Ramos (cell line): ENCODE measurements at regions not wholly inside any gene's neighbourhood (a gene's known extent, or its start where the extent isn't known, plus 50 kb on each side); places are given as distances from the start of the nearest gene placed in this dataset.

Experiments
- in situ Hi-C: fragments of 300-500 bp; cut with MboI; formaldehyde crosslinking; loops from one replicate; pipeline ENCODE4 v1.14.3; 2022; ENCODE audit warnings: low sequenced_read_pairs; ENCODE audit not compliant: unreplicated experiment

GRCh38 chr13:103328899-103329298, 262.7 kb upstream of the SLC10A2 start:
- in situ Hi-C loops, result no loop called here

DNA sequence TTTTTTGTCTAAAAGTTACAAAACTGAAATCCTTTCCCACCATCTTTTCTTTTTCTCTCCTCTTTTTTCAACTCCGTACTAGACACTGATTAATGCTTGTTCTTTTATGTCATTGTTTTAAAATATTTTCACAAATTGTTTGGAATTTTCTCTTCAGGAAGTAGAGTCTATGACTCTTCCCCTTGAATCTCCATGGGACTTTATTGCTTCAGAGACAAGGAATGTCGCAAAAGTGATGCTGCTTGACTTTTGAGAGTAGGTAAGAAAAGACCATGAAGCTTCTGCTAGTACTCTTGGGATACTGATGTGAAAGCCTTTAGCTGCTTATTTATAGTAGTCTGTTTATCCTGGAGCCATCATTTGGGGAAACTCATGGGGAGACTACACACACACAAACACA, 260.1 kb upstream of the SLC10A2 start:
- in situ Hi-C loops, result no loop called here

DNA sequence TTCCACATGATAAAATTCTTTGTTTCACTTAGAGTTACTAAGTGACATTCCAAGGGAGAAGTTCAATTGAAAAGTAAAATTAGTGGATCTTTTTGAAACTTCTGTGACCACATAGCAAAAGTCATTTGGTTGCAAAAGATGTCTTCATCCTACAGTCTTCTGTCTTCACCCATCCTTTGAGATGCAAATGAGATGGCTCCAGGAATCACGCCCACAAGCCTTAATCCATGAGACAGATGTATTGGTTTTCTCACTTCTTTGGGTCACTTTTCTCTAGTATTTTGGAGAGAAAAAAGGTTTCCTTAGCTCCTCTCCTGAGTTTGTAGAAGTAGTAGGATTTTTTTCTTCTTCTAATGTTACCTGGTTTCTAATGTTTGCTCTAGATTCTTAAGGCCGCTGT, 259.5 kb upstream of the SLC10A2 start:
- in situ Hi-C loops, result no loop called here

DNA sequence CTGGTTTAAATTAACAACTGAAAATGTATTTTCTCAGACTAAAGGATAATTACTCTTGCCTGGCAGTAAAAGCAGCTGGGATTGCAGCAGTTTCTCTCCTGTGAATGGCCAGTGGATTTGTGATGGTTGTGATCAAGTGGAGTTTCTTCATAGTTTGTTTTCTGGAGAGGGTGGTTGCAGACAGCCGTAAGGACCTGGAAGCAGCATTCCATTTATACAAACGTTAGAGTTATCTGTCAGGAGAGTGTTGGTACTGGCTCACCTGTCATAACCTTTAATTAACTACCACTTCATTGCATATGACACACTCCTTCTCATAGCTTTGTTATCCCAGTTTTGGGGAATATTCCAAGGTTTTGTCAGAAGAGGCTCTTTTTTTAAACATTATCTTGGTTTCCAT, 258.4 kb upstream of the SLC10A2 start:
- in situ Hi-C loops, result no loop called here

- in situ Hi-C loops, result no loop called here
Observed at GRCh38 chr13:103315711-103316110, 249.5 kb upstream of the SLC10A2 start.

GRCh38 chr13:103312467-103312866, 246.2 kb upstream of the SLC10A2 start:
- in situ Hi-C loops, result no loop called here

GRCh38 chr13:103308667-103309066, 242.4 kb upstream of the SLC10A2 start:
- in situ Hi-C loops, result no loop called here

DNA sequence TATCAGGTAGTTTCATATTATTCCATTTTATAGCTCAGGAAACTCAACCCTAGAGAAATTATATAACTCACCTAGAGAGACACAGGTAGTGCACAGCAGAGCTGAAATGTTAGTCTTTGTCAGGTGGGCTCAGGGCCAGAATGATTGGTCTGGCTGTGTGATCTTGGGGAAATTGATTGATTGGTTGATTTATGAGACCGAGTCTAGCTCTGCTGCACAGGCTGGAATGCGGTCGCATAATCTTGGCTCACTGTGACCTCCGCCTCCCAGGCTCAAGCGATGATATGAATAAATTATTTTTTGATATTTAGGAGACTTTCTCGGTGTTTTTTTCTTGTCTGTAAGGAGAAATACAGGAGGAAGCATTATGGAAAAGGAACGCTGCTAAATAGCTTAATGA, 239.9 kb upstream of the SLC10A2 start:
- in situ Hi-C loops, result no loop called here

DNA sequence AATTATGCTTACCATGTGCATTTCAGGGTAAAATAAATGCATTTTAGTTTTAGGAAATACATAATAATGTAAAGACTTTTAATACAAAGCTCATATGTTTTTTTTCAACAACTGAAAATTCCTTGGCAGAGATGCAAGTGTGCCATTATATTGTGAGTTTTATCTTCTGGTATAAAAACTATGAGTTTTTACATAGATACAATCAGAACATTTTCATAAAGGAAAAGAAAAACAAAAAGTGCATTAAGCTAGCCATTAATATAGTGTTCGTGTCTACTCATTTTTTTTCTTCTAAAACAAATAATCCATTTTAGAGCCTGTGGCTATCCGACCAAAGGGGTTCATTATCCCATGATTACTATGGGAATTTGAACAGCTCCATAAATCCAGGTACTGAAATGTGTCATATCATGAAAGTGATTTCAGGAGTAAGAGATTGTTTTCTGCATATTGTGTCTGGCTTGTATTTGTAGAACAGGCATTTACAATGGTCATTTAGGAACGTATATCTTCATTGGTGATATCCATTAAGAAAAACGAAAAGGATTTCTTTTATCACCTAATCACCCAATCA, 236.9 kb upstream of the SLC10A2 start:
- in situ Hi-C loops, result no loop called here

- in situ Hi-C loops, result no loop called here
Observed at GRCh38 chr13:103302676-103303075, 236.5 kb upstream of the SLC10A2 start.

DNA sequence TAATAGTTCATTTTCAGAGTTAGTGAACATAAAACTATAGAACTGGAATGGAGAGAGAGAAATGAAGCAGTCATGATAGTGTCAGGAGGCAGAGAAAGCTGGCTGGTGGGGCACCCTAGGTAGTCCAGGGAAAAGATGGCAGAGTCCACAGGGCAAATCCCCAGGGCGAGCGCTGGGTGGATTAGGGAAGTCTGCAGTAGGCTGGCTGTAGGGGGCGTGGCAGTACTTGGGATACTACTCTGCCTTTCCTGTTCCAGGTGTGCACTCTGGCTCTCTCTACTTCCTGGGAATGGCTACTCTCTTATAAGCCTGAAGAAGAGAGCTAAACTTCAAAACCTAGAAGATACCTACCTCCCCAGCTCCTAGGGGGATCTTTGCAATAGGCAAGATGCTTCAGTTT, 232.9 kb upstream of the SLC10A2 start:
- in situ Hi-C loops, result no loop called here

DNA sequence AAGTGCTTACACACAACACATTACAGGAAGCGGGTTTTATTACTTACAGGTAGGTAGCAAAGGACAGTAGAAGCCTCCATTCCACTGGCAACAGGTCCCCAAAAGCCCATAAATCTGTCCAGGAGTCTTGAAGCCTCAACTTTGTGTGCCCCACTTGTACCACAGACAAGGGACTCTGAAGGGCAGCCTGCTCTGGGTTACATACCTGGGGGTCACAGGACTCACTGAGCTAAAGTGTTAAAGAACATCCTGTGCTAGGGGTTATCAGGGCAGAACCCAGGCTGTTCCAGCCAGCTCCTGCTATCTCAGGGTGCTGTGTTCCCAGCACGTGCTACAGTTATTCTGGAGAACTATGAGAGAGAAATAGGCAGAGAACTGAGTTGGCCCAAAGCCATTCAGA, 230.9 kb upstream of the SLC10A2 start:
- in situ Hi-C loops, result no loop called here

DNA sequence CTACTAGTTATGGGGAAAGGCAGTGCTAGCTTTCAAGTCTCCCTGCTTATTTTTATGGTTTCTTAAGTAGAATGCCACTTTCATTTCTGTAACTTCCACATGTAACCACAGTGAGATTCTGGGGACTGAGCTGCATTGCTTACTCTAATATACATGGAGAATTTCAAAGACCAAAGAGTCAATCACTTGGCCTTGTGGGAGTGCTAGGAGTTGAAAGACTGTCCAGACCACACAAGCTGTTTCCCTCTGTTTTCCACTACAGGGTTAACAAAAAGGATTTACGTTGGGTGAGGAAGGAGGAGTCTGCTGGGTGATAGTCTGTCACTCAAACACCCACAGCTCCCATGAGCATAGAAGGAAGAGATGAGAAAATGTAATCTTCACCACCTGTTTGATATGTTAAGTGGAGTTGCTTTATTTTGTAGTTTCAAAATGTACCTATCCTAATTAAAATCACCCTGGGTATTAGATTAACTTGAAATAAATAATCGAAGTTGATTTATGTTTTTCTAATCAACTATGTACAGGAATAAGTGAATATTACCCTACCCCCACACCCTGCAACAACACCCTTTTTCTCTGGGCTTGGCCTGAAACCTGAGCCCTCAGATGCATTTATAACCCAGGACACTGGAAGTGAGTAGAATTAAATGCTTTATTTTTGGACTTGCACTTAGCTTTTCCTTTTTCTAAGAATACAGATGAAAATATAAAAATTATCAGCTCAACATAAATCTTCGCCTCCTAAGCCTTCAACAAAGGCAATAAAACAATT, 225.8 kb upstream of the SLC10A2 start:
- in situ Hi-C loops, result no loop called here

GRCh38 chr13:103291226-103291625, 225.0 kb upstream of the SLC10A2 start:
- in situ Hi-C loops, result no loop called here

GRCh38 chr13:103289681-103290080, 223.5 kb upstream of the SLC10A2 start:
- in situ Hi-C loops, result no loop called here

DNA sequence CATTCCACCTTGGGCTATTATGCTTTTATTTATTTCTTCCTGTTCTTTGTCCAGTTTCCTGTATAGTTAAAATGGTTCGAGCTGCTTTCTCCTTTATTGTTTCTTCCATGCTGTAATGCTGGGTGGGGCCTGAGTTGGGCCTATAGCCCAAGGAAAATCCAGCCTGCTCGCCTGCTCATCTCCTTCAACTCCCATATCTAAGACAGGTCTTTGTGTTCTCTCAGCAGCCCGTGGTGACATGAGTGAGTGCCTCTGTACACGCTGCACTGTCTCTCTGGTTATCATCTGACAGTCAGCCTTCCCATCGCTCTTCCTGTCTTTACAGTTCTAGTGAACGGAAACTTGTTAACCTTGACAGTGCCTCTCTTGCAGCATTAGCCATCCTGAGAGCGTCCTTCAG, 221.9 kb upstream of the SLC10A2 start:
- in situ Hi-C loops, result no loop called here

- in situ Hi-C loops, result no loop called here
Observed at GRCh38 chr13:103287659-103288058, 221.4 kb upstream of the SLC10A2 start.

GRCh38 chr13:103284466-103284865, 218.2 kb upstream of the SLC10A2 start:
- in situ Hi-C loops, result no loop called here

DNA sequence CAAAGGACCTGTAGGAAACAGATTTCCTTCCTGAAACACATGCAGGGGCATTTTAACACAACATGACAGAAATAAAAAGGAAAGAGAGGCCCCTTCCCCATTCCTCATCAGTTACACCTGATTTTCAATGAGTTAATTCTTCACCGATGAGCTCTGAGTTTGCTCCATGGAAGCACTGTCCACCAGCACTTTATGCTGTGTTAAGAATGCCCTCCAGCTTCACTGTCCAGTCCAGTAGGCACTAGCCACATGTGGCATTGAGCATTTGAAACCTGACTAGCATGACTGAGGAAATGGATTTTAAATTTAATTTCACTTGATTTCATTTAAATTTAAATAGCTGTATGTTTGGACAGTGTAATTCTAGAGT, 217.2 kb upstream of the SLC10A2 start:
- in situ Hi-C loops, result no loop called here

DNA sequence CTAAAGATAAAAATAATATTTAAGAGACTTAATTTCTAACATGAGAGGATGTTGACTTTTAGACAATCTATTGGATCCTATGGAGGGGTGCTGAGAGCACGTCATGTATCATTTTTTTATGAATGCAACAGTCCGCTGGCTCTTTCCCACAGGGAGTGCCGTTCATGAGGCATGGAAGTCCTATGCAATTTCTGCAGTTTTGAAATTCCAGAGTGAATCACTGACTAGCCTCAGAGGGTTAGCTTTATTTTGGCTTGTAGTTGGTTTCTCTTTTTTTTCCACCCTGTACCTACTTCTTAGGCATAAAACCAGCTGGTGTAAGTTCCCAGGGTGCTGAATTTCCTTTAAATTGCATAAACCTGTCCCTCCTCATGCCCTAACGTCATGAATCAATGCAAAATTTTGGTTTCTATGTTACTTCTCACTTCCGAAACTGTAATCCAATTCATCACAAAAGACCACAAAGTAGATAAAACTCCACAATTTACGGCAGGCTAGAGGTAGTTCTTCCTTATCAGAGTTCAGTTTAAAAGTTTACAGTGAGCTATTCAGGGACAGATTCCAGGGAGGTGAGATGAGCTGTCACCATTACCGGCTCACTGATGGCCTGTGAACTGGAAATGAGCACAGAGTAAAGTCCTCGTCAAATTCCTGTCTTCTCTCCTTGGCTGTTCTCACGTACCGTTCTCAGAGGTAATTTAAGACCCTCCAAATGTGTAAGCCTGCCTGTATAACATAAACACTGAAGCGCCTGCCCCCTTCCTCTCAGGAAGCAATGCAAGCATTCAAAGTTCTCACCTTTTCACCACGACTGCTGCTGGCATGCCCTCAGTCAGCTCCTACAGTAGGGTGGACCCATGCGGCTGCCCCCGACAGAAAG, 216.6 kb upstream of the SLC10A2 start:
- in situ Hi-C loops, result no loop called here

DNA sequence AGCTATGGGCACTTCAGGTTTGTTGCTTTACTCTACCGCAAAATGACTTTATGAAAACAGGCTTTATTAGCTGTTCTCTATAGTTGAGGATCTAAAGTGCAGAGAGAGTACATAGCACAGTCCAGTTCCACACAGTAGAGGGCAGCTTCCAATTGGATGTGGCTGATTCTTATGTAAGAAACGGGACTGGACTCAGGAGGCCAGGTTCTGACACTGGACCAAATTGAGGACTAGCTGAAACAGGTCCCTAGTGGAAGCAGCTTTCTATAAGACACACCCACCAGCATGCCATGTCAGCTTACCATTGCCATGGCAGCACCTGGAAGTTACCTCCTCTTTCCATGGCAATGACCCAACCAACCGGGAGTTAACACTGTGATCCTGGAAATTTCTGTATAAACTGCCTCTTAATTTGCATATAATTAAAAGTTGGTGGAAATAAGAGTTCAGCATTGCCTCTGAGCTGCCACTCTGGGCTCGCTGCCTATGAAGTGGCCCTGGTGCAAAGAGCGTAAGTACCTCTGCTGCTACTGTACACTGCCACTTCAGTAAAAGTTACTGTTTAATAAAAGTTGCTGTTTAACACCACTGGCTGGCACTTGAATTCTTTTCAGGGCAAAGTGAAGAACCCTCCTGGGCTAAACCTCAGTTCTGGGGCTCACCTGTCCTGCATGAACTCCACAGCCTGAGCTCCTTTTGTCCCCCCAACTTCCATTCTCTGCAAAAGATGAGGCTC, 211.9 kb upstream of the SLC10A2 start:
- in situ Hi-C loops, result no loop called here
